HG02763 (cell line): ENCODE measurements at regions not wholly inside any gene's neighbourhood (a gene's known extent, or its start where the extent isn't known, plus 50 kb on each side); places are given as distances from the start of the nearest gene placed in this dataset.
"Not testable (repeated sequence)": the region's sequence is repeated elsewhere in the genome, so short reads cannot be mapped to it uniquely, and the experiment has no call there.

ENCODE experiments used
- ATAC-seq: cut with Tn5 transposase; IDR thresholded peaks from one replicate; pipeline ENCODE4 v1.9.1; 2021; ENCODE audit warnings: mild to moderate bottlenecking, moderate library complexity; ENCODE audit not compliant: unreplicated experiment

GRCh38 chr16:63689068-63689467, 1432.8 kb downstream of the CDH11 start:
- ATAC-seq = no peak

GRCh38 chr16:63684149-63685101, 1437.4 kb downstream of the CDH11 start:
- no peak for ATAC-seq

- ATAC-seq = no peak
These were observed 1439.0 kb downstream of the CDH11 start for GRCh38 chr16:63682844-63683243.

GRCh38 chr16:63672493-63672892, 1449.4 kb downstream of the CDH11 start:
- ATAC-seq = no peak

GRCh38 chr16:63663155-63663554, 1458.7 kb downstream of the CDH11 start:
- no peak for ATAC-seq

- no peak for ATAC-seq
These were observed 1466.0 kb downstream of the CDH11 start for GRCh38 chr16:63655846-63656245.

GRCh38 chr16:63653044-63653839, 1468.6 kb downstream of the CDH11 start:
- no peak for ATAC-seq

- ATAC-seq = no peak
These were observed 1469.8 kb downstream of the CDH11 start for GRCh38 chr16:63652091-63652490.

GRCh38 chr16:63650550-63650949, 1471.3 kb downstream of the CDH11 start:
- ATAC-seq = no peak

GRCh38 chr16:63633706-63634445, 1488.0 kb downstream of the CDH11 start:
- not testable (repeated sequence) for ATAC-seq

GRCh38 chr16:63629272-63629671, 1492.6 kb downstream of the CDH11 start:
- no peak for ATAC-seq

- ATAC-seq = no peak
These were observed 1493.1 kb downstream of the CDH11 start for GRCh38 chr16:63628812-63629211.

GRCh38 chr16:63625126-63625525, 1496.7 kb downstream of the CDH11 start:
- no peak for ATAC-seq

GRCh38 chr16:63623551-63624039, 1498.3 kb downstream of the CDH11 start:
- ATAC-seq = no peak

GRCh38 chr16:63618896-63619485, 1502.9 kb downstream of the CDH11 start:
- ATAC-seq = no peak

- ATAC-seq = no peak
These were observed 1503.7 kb downstream of the CDH11 start for GRCh38 chr16:63617990-63618763.

GRCh38 chr16:63617047-63617989, 1504.5 kb downstream of the CDH11 start:
- no peak for ATAC-seq

- no peak for ATAC-seq
These were observed 1507.4 kb downstream of the CDH11 start for GRCh38 chr16:63614429-63614828.

- ATAC-seq = no peak
These were observed 1508.2 kb downstream of the CDH11 start for GRCh38 chr16:63613701-63614100.
